GM19324 (cell line): ENCODE measurements at regions not wholly inside any gene's neighbourhood (a gene's known extent, or its start where the extent isn't known, plus 50 kb on each side); places are given as distances from the start of the nearest gene placed in this dataset.

ENCODE experiments used
- ATAC-seq: cut with Tn5 transposase; IDR thresholded peaks from one replicate; pipeline ENCODE4 v1.9.1; 2021; ENCODE audit warnings: mild to moderate bottlenecking, moderate library complexity; ENCODE audit not compliant: unreplicated experiment, low FRiP score

DNA sequence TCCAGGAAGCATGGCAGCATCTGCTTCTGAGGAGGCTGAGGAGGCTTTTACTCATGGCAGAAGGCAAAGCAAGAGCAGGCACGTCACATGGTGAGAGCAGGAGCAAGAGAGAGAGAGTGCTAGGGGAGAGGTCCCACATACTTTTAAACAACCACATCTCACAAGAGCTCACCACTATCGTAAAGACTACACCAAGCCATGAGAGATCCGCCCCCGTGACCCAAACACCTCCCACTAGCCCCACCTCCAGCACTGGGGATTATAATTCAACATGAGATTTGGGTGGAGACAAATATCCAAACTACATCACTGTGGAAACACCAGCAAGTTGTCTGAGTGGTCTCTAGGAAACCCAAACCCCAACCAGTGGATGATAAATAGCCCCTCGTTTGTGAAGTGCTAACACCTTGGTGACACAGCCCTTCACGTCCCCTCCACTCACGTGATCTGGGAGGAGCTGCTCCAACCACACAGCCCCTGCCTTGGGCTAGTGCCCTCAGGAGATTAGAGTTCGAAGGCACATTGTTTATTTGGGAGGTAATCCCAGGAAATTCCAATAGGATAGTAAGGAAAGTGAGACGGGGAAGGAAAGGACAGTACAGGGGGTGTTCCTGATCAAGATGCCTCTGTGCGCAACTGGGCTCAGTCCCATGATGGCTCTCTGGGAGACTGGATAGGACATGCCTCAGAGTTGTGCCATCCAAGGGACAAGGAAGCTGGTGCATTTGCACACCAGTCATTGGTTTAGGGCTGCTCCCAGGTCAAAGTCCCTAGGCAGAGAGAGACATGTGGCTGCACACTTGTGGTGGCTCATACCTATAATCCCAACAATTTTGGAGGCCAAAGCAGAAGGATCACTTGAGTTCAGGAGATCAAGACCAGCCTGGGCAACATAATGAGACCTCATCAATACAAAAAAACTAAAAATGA, 80.6 kb upstream of the CTNNB1 start:
- no peak for ATAC-seq

DNA sequence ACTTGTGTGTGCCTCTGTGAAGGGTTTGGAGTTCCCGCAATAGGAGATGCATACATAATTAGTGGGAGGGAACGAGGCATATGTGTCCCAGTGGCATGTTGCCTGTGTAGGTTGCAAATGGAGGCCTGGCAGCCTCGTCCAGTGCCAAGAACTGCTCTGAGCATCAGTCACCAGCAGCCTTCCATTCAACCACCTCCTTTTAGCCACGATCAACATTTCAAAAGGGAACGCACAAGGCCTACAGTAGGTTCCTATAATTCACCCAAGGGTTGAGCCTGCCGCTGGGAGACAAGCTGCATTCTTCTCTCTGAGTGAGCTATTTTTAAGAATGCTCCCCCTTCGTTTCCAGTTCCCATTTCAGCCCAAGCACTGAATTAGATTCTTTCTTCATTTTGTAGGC, 78.8 kb upstream of the CTNNB1 start:
- no peak for ATAC-seq

DNA sequence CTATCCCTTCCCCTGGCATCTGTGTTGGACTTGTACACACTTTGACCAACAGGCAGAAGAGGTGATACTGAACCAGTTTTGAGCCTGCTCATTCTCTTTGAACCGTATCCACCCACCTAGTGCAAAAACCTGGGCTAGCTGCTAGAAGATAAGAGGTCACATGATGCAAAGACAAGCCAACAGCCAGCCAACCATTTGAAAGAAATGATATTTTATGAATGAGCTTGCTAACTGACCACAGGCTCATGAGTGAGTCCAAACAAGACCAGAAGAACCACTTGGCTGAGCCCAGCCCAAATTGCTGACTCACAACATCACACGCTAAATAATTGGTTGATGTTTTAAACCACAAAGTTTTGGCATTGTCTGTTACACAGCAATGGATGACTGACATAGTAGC, 74.0 kb upstream of the CTNNB1 start:
- no peak for ATAC-seq

- ATAC-seq = no peak
Measured at GRCh38 chr3:41126472-41126871, 72.8 kb upstream of the CTNNB1 start.

DNA sequence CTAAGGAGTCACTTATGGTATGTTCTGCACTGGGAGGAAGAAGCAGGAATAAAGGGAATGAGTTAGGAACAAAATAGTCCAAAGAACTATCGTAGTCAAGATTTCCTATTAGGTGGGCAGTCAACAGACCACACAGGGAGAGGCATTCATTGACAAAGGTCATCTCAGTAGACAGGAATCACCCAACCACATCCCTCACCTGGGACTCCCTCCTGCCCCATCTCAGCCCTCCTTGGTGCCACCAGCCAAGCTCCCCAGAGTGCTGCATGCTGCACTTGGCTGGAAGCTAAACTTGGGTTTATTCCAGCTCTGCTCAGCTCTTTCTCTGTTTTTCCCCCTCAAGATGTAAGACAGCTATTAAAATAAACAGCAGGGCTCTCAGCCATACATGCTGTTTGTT, 72.3 kb upstream of the CTNNB1 start:
- ATAC-seq = no peak

GRCh38 chr3:41127414-41127813, 71.9 kb upstream of the CTNNB1 start:
- ATAC-seq = no peak

GRCh38 chr3:41129731-41130130, 69.6 kb upstream of the CTNNB1 start:
- no peak for ATAC-seq

DNA sequence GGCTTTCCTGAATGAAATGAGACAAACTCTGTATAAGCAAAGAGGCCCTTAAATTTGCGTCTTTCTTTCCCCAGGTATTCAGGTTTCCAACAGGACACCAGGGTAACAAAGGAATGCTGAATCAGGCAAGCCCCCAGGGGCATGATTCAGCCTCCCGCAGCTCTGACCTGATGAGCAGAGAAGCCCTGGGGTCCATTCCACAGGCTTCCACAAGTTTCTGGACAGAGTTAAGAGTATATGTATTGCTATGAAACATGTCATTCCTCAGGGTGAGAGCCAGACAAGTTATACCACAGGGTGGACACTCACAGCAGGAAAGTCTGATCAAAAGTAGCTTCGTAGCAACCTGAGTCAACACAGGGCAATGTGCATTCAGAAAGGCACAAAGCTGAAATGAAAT, 68.1 kb upstream of the CTNNB1 start:
- ATAC-seq = no peak

DNA sequence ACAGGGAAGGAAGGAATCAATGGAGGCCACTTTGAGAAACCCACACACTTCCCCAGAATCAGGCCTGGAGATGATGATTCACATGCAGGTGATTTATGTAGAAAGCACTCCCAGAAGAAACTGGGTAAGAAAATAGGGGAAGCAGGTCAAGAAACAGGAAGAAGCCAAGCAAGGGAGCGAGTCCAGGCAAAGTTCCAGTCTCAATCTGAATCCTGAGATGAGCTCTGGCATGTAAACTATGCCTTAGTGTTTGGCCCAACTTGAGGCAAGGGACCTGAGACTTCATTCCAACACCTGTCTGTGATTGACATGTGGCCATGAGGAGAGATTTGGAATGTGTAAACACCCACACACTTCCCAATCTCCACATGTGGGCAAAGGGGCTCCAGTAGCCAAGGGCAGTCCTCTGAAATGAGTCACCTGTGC, 61.6 kb upstream of the CTNNB1 start:
- no peak for ATAC-seq

DNA sequence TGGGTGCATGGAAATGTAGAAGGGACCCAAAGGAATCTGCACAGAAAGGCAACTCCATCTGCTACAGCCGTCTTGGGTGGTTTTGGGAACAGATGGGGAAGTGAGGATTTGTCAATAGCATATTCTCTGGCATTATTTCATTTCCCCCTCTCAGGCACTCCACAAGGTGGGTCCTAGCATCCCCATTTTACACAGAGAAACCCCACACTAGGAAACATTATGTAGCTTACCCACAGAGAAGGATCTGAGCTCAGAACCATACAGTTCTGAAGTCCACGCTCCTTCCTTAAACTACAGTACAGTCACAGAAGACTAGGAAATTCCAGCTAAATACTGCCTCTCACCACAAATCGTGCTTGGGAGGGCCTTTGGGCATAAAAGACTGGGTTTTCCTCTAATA, 61.2 kb upstream of the CTNNB1 start:
- no peak for ATAC-seq

- ATAC-seq = no peak
Measured at GRCh38 chr3:41138601-41139000, 60.7 kb upstream of the CTNNB1 start.

DNA sequence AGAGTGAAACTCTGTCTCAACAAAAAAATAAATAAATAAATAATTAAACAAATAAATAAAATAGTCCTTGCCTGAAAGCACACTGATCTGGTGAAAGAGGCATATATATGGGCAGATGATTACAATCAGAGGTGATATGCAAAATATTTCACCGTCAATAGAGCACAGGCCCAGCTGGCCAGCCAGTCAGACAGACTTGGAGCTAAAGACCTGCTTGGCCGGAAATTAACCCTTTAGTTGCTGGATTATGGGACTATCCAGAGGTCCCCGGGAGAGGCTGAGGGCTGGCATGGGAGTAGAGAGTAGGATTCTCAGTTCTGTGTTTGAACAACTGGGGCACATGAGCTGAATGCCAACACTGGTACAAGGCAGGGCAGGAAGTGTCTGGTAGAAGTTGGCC, 59.1 kb upstream of the CTNNB1 start:
- no peak for ATAC-seq

DNA sequence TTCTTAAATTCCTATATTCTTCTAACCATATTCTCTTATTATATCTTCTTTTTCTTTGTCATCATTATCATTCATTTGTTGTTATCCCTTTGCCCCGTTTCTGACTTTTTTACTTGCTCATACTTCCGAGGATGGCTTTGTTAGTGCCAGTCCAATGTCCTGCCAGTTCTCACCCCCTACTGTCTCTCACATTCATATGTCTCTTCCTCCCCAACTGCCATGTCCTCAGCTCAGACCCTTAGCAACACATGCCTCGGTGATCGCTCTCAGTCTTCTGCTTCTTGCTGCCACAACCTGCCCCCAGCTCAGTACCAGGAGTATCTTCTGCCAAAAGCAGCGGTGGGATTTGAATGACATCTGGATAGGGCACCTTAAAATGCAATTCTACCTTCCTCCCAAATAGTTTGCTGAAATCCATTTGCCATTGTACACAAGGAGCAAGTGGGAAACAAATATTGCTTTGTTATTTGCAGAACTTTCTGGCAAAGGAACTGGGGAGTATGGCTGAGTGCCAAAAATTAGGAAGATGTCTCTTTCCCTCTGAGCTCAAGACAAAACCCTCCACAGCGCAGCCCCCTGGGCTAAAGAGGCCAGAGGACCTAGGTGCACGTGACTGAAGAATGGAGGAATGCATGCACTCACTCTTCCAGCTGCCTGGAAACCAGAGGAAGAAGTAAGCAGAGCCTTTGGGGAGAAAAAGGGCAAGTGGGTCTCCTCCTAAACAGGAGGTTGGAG, 57.7 kb upstream of the CTNNB1 start:
- no peak for ATAC-seq

DNA sequence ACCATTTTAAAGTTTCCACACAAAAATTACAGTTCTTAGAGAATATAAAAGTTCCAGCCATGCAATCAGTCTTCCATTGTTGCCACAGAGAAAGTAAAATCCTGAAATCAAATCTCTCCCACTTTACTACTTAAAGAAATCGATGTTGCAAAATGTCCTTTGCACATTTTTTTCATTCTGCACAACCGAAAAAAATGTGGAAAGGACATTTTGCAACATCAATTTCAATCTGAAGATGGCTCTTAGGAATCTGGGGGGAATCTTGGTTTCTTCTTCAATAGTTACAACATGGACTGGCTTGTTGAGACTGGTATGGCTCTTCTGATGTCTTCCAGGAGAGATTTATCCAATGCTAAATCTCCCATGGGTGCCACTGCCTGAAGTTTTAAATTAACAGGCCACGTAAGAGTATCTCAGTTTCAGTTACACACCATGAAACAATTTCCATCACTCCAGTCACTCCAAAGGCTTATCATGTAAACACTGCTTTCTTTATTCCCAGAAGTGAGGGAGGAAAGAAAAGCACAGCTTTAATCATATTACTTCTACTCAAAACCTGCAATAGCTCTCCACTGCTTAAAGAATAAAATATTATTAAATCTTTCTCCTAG, 55.8 kb upstream of the CTNNB1 start:
- no peak for ATAC-seq

DNA sequence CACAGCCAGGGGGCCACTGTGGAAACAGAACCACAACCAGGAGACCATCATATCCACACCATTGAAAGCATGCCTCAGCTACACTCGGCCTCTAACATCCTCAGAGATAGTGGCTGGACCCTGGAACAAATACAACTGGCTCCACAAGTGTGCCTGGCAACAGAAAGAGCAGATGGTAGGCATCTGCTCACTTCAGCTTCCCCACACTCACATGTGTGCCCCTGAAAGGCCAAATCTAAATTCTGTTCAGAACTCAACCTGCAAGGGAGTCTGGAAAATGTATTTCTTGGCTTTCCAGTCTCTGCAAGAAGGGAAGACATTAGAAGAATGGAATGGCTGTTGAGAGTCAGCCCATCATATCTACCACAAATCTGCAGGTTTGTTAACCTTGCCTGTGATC, 54.7 kb upstream of the CTNNB1 start:
- no peak for ATAC-seq

DNA sequence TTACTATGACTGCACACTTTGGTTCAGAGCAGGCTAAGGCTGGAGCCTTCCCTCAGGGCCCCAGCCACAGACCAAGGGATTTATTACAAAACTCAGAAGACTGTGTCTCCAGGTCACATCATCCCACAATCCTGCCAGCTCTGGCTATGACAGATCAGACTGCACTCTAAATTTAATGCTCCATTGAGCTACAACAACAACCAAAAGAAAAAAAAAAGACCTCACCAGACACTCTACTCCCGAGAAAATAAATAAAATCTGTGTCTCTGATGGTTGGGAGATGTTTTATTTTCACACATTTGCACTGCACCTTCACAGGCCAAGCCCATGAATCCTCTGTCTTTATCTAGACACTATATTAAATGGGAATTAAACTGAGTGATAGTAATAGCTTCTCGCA, 50.8 kb upstream of the CTNNB1 start:
- no peak for ATAC-seq

DNA sequence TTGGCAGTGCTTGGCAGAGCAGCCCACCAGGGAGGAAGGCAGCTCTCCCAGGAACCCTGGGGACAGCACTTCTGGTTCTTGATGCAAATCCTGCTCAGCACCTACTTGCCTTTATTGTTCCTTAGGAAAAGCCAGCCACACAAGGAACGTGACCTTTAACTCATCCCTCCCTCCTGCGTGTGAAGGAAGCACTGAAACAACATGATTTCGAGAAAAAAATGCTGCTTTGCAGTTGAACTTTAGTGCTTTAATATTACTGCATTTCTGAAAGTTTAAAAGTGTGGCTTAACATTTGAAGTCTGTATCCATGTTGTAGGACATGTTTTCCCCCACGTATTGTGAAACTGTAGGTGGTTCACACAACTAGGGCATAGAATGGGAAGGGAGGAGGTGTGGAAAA, 50.4 kb upstream of the CTNNB1 start:
- no peak for ATAC-seq
